Central memory CD4-positive, alpha-beta T cell (primary cell): ENCODE measurements at regions not wholly inside any gene's neighbourhood (a gene's known extent, or its start where the extent isn't known, plus 50 kb on each side); places are given as distances from the start of the nearest gene placed in this dataset.

Experiments used
- DNase-seq: peaks from one replicate; pipeline ENCODE4 v3.0.0; 2022

DNA sequence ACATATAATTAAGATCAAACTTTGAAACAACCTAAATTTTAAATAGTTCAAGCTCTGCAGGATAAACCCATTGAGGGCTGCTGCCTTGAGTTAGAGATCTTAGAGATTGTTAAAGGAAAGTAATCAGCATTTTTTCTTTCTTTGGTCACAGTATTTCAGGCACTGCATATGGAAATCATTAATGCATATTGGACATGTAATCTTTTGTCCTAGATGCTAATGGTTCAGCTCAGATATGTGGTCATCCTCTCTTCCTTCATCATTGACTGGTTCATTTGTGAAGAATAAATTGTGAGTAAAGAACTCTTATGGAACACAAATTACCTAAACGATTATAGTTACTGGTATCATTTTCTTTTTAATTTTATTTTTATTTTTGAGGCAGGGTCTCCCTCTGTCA lies 82.0 kb upstream of the PRLR start:
- no peak for DNase-seq

DNA sequence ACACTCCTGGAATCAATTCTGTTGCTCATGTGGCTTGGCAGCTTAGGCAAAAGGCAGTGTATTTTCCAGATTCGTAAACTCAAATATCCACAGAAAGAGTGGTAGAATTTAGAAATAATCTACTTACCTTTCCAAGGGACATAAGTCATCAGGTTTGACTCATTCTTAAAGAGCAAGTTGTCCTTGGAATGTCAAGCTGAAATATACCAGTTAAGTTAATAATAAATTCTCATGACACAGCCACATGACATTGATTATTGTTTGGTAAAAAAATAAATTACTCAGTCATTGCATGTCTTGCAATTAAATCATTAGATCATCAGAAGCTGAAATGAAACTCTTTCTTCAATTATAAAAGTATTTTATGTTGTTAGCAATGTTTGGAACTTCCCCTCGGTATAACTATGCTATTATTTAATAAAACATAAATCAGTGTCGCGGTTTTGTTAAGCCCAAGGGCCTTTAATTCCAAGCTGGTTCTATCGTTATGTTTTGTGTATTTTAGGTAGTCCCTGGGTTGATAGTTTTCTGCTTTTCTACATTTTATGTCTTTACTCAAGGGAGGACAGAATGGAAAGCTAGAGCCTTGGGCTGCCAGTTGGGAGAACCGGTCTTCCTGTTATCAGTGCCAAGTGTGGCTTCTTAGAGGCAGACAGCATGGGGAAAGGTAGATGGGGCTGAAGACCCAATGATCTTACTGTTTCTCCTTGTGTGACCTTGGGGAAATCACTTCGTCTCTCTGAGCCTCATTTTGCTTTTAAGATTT lies 79.3 kb upstream of the PRLR start:
- no peak for DNase-seq

DNA sequence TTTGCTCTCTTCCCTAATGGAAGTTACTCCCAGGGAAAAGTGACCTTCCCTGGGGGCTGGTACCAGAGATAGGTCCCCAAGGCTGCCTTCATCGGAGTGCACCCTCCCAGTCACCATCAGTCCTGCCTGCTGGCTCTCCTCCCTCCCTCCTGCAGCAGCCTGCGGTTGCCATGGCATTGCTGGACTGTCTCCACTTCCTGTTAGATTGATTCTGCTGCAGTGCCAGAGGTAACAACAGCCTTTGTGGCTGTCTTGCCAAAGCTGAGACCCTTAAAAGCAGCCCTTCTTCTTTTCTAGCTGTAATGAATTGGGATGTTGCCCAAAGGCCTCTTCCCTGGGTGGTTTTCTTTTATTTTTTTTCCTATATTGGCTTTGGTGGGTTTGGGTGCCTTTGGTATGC lies 78.1 kb upstream of the PRLR start:
- DNase-seq, result no peak

DNA sequence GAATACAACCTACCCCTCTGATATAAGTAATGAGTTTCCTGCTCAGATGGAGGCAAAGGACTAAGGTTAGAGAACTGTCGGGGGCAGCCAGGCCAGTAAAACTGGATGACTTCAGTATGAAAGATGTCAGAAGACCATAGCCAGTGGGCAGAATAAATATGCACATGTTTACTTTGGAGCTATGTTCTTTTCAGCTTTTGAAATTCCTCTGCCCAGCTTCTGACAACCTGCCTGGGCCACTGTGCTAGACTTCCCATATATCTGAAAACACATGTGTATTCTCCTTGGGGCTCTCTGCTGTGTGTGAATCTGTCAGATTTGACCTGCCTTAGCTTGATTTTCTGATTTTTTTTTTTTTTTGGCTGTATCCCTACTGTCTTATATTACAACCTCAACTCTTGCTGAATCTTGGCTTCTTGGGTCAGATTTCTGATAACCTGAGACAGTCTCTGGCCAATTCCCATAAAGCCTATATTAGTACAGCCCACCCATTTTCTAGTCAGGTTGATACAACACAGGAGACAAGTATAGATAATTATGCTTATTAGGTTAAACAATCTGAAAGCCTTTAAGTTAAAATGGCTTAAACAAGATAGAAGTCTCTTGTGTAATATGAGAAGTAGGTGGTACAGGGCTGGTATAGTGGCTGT lies 76.6 kb upstream of the PRLR start:
- DNase-seq, result no peak

DNA sequence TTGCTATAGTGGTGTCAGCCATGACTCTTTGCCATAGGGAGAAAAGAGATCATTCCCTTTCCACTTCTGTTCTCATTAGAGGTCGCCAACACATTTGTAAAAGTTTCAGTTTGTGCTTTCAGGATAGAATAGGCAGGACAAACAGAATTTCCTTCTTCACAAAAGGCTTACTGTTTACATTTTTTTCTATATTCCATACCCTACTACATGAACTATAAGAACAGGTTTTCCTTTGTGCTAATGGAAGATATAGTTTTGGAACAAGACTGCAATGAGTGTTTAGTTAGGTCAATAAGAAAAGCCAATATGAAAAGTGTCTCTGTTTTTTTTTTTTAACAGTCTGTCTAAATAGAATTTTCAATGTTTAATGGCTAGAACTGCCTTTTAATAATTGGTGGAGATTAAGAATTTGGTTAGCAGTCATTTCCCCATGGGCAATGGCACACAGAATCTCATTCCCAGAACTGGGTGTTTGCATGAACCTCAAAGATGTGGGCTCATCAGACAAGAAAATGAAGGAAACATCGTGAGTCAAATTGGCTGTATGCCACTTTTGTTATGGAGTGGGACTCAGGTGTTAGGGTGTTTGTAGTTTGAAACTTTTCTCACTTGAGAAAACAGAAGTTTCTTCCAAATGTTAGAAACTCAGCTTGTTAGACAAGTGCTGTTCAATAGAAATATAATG lies 75.2 kb upstream of the PRLR start:
- no peak for DNase-seq

DNA sequence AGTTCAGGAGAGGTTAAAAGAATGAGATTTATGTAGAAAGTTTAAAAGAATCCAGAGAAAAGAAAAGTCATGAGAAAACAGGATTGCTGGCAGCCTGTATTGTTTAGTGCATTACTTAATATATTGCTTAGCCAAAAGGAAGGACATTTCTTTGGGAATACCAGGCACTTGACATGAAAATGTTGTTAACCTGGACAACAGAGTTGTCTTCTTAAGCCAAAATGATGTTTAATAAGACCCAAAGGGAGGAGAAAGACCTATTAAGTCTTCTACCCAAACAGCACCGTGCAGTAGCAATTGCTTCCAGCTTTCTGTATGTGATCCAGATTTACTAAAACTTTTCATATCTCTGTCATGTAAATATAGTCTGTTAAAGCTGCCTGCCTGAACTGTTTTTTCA lies 74.0 kb upstream of the PRLR start:
- DNase-seq, result no peak

DNA sequence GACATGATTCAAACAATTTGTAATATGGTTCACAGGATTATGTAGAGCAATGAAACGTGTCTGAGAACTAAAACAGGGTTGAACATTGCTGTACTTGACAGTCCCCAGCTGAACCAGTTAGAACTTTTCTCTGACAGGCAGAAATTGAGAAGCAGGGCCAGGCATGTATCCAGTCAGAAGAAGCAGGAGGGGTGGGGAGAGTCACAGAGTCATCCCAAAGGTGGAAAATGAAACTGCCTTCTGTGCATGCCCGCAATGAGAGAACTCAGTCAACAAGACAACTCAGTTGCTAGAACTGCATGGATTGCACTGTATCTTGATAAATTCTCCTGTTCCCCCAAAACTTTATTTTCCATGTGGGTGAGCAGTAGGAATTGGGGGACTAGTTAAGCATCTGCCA lies 72.9 kb upstream of the PRLR start:
- DNase-seq, result no peak

DNA sequence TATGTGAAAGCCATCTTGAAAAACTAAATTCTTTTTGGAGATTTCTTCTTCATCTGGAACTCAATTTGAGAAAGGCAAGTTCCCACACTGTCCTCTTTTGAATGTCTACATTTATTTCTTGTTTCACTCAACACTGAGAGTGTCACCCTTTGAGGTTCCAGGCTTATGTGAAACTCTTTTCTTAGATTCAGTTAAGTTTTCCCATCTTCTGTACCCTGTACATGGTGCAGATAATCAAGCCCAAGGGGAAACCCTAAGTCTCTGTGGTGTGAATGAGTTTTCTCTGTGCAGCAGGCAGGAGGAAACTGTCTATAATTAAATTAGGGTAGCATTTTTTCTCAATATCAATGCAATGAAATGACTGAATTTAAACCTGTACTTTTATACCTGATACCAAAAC lies 72.3 kb upstream of the PRLR start:
- no peak for DNase-seq

DNA sequence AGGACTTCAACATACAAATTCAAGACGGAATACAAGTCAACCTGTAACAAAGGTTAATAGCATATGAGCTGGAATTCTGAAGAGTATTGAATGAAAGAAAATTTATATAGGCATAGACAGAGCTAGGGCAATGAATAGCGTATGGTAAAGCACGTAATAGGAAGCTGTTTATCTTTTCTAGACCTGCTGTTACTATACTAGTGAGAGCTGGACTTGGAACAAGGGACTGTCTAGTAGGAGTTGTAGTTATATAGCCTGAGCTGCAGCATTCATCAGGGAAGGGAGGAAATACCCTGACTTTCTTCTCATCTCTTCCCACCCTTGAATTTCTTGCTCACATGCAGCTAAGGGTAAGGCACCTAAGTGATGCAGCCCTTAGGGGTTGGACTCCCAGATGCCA lies 67.5 kb upstream of the PRLR start:
- DNase-seq, result no peak

DNA sequence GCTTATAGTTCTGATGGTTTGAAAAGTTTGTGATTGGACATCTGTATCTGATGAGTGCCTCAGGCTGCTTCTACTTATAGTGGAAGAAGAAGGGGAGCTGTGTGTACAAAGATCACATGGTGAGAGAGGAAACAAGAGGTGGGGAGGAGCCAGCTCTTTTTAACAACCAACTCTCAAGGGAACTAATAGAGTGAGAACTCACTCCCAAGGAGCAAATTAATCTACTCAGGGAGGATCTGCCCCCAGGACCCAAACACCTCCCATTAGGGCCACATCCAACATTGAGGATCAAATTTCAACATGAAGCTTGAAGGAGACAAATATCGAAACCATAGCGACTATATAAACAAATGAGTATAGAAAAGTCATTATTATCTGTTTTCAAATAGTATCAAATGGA lies 64.7 kb upstream of the PRLR start:
- DNase-seq, result no peak

DNA sequence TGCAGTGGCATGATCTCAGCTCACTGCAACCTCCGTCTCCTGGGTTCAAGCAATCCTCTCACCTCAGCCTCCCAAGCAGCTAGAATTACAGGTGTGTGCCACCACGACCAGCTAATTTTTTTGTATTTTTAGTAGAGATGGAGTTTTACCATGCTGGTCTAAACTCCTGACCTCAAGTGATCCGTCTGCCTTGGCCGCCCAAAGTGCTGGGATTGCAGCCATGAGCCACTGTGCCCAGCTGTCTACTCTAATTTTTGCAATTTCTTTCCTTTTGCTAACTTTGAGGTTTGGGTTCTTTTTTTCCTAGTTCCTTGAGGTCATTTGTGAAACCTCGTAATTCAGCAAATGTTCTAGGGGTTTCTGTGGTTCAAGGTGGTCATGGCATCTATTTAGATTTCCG lies 63.7 kb upstream of the PRLR start:
- DNase-seq, result no peak

DNA sequence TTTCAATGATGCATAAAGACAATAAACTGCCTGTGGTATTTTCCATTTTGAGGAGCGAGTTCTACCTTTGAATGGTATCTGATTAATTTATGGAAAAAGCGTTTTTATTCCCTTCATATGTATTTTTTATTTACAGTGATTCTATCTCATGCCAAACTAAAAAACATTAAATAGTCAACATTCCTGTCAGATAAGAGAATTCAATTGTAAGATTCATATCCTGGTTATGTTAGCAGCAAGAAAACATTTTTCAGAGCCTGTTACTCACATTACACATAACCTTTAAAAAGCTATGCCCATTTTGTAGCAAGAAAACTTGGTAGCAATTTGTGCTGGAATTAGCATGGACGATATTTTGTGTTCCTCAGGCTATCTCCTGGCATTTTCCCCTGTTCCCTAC lies 55.1 kb upstream of the PRLR start:
- no peak for DNase-seq

DNA sequence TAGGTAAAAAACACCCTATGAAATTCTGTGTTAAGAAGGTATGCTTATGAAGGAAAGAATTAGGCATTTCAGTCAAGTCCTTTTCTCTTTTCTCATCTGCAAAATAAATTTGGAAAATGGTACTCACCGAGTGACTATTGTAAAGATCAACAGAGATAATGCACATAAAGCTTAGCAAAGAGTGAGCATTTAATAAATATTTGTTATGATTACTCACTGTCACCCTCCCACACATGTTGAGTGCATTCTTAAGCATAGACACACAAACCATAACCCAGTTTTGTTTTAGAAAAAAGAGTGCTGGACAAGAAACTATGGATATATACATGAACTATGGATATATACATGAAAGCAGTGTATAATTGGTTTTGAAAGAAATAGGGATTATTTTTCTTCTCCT lies 54.7 kb upstream of the PRLR start:
- no peak for DNase-seq

DNA sequence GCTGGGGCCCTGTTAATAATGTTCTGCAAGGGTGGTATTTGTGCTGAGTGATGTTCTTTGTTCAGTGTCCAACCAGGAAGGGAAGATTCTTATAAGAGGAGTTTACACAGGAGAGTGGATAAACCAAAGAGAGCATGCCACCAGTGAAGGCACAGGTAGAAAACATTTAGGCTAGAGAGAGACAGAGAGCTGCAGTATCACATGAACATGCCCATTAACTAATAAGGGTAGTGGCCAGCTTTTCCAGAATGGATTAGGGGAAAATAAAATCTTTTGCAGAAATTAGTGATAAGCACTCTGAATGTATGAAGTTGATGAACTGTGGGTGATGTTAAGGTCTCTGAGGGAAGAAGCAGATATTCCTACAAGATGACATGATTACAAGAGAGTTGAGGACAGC lies 54.1 kb upstream of the PRLR start:
- no peak for DNase-seq

DNA sequence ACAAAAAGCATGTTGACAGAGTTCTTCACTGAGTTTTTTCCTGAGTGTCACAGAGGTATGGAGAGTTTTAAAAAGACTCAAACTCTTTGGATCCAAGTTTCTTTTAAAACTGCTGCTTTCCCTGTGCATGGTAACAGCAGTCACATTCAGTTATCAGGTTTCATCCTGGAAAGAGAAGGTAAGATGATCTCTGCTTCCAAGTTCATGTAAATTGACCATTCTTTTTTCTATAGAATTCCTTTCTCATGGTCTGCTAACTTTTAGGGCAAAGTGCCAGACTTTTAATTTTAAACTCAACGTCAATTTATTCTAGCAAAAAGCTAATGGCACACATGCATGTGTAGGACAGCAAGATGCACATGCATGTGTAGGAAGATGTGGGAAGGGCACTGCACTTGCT lies 52.5 kb upstream of the PRLR start:
- DNase-seq, result no peak

DNA sequence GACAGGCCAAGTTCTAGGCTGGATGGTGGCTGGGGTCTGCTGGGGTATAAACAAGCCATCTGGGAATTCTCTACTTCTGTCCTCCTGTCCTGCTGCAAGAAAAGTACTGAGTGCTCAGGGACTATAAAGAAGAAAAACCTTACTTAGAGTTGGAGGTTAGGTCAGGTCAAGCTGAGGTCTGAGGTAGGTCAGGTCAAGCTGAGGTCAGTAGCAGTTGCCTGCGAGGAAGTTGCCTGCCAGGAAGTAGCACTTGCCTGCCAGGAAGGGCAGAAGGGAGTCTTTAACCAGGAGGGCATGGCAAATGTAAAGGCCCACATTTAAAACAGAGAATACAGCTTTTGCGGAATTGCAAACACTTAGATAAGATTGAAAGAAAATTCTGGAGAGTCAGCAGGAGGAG lies 51.3 kb upstream of the PRLR start:
- DNase-seq, result no peak
